A549 (cell line): ENCODE measurements at regions not wholly inside any gene's neighbourhood (a gene's known extent, or its start where the extent isn't known, plus 50 kb on each side); places are given as distances from the start of the nearest gene placed in this dataset.

ENCODE experiments used
- CTCF ChIP-seq: fragments of >200 bp; sonication (Bioruptor Twin); formaldehyde crosslinking; IDR thresholded peaks from 3 replicates; pipeline ENCODE4 v1.5.1; 2016
- E2F6 ChIP-seq: IDR thresholded peaks from 2 replicates; pipeline ENCODE4 v1.6.1; 2012; ENCODE audit warnings: low read depth, borderline replicate concordance
- ELK1 ChIP-seq: fragments of 150-350 bp; IDR thresholded peaks from 2 replicates; pipeline ENCODE4 v1.6.1; 2014; ENCODE audit warnings: low read depth, mild to moderate bottlenecking, low read length
- FOXS1 ChIP-seq: fragments of 250-450 bp; sonication (Bioruptor Pico); IDR thresholded peaks from 2 replicates; pipeline ENCODE4 v1.5.0; 2020; ENCODE audit warnings: mild to moderate bottlenecking, moderate library complexity
- HMGXB4 ChIP-seq: fragments of 250-450 bp; sonication (Bioruptor Pico); IDR thresholded peaks from 2 replicates; pipeline ENCODE4 v1.5.0; 2021; ENCODE audit warnings: mild to moderate bottlenecking, moderate library complexity, borderline replicate concordance
- HOXA7 ChIP-seq: fragments of 250-450 bp; sonication (Bioruptor Pico); IDR thresholded peaks from 2 replicates; pipeline ENCODE4 v1.5.0; 2020; ENCODE audit warnings: mild to moderate bottlenecking, moderate library complexity
- KDM1A ChIP-seq: fragments of 200-600 bp; sonication (generic); IDR thresholded peaks from 2 replicates; pipeline ENCODE4 v1.6.1; 2016; ENCODE audit warnings: low read depth, mild to moderate bottlenecking
- MAX ChIP-seq: IDR thresholded peaks from 2 replicates; pipeline ENCODE4 v1.6.1; 2012
- MAZ ChIP-seq: fragments of 150-350 bp; IDR thresholded peaks from 2 replicates; pipeline ENCODE4 v1.6.1; 2014; ENCODE audit warnings: antibody characterized with exemption, low read depth, low read length, borderline replicate concordance
- NPAS2 ChIP-seq: fragments of 250-450 bp; sonication (Bioruptor Pico); IDR thresholded peaks from 2 replicates; pipeline ENCODE4 v1.8.0; 2022; ENCODE audit warnings: mild to moderate bottlenecking, moderate library complexity, borderline replicate concordance
- PBX3 ChIP-seq: IDR thresholded peaks from 2 replicates; pipeline ENCODE4 v1.6.1; 2012
- POLR2A ChIP-seq: IDR thresholded peaks from 2 replicates; pipeline ENCODE4 v1.6.1; 2012; ENCODE audit warnings: mild to moderate bottlenecking, low read length
- ZNF302 ChIP-seq: fragments of 250-450 bp; sonication (Bioruptor Pico); IDR thresholded peaks from 2 replicates; pipeline ENCODE4 v1.9.0; 2021; ENCODE audit warnings: inconsistent platforms, mild to moderate bottlenecking, moderate library complexity

- no peak for TF ChIP-seq CTCF
- TF ChIP-seq POLR2A, result no peak
- TF ChIP-seq MAX, result no peak
- TF ChIP-seq ELK1, result no peak
- no peak for TF ChIP-seq MAZ
- TF ChIP-seq FOXS1 (CRISPR knock-in tag), result no peak
- no peak for TF ChIP-seq KDM1A
- TF ChIP-seq E2F6, result no peak
- TF ChIP-seq HMGXB4 (CRISPR knock-in tag), result no peak
- no peak for TF ChIP-seq ZNF302 (CRISPR knock-in tag)
- TF ChIP-seq HOXA7 (CRISPR knock-in tag), result no peak
- TF ChIP-seq NPAS2 (CRISPR knock-in tag), result no peak
- TF ChIP-seq PBX3, result no peak
Measured at GRCh38 chr1:96912248-96912647, 190.7 kb downstream of the PTBP2 start.
